Stimulated activated naive CD4-positive, alpha-beta T cell (primary cell): ENCODE measurements at regions not wholly inside any gene's neighbourhood (a gene's known extent, or its start where the extent isn't known, plus 50 kb on each side); places are given as distances from the start of the nearest gene placed in this dataset.

Experiments used
- DNase-seq, 6 experiments: peaks; one replicate each; lab custom pipeline; 2025; lab: John Stamatoyannopoulos, UW

GRCh38 chr3:99500485-99500884 lies 137.9 kb upstream of the COL8A1 start:
- DNase-seq = no peak

DNA sequence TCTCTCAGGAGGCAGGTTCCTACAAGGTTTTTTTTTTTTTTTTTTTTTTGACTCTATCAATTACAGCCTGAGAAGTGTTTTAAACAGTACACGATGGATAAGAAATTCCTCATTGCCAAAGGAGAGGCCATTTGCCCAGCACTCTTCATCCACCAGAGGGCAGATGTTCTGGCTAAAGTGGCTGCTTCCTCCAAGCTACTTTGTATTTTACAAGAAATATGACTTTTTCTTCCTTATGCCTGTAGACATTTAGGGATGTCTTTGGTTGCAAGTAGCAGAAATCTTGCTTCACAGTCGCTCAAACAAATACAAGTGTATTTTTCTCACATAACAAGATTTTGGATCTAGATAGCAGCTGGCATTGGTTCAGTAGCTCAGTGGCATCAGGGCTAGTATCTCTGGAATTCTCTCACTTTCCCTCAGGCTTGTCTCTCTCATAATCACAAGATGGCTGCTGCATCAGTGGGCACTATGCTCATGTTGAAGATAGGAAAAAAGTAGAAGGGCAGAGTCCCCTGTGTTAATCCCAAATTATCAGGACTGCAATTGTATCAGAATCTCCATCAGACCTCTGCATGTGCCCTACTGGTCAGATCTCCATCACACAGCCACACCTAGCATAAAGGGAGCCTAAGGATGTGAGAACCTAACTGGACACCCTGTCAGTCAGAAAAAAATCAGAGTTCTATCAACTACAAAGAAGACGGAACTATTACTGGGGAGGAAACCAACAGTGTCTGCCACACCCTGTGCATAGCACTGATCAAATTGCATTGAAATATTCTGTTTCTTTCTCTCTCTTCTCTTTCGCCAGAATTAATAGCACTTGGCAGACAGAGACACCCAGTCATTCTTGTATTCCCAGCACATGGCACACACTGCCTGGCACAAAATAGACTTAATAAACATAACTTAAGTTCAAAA lies 138.9 kb upstream of the COL8A1 start:
- no peak for DNase-seq

DNA sequence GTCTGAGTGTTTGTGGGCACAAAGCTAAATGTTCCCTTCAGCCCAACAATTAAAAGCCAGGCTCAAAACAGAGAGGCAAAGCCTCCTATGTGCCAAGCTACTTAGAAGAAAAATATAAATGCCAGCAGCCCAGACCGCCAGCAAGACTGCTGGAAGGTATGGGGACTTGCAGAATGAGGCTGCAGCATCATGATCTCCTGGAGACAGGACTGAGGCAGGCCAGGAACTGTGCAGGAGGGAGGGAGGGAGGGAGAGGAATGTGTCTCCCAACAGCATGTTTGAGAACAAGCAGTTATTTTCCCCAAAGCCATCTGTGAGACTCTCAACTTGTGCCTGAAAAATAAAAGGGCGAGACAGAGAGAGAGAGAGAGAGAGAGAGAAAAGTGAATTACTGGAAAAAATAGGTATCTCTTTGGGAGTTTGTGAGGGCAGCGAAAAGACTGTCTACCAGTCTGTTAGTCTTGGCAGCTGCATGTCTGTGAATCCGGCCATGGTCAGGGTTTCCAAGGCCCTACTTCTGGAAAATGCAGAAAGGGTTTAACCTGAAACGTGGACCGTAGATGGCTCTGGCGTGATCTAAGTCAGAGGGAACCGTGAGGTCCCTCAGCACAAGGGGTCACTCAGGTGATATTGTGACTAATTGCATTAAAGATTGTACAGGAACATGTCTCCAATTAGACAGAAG lies 139.7 kb upstream of the COL8A1 start:
- DNase-seq = no peak

GRCh38 chr3:99487894-99488293 lies 150.5 kb upstream of the COL8A1 start:
- no peak for DNase-seq

DNA sequence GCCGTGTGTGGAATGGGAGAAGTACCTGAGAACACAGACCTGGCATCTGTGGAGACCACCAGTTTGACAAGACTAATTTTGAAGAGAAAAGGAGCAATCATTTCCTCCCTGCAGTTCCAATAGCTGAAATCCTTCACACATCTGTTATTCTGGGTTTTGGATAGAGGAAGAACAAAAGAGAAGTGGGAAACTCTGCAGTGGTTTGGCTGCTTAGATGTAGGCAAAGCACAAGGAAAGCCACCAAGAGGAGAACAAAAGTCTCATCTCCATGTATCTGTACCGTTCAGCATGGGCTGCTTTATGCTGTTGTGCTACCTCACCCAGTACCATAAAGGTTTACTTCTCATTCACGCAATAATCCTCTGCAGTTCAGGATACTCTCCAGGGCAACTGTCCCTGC lies 153.1 kb upstream of the COL8A1 start:
- DNase-seq = no peak

DNA sequence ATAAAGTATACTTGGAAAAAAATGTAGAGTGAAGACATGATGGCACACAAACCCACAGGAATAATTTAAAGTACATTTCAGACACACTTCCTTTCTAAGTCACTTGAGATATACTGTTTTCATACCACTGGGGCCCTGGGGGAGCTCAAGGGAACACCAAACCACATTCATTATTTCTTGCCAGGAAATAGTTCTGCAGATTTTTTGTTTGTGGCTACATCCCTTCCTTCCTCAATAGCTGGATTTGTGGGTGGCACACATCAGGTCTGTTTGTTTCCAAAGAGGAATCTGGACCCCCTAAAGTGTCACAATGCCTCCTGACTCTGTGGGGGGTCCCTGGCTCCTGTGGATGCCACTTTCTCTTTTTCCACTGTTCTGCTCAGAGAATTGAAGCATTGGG lies 153.5 kb upstream of the COL8A1 start:
- no peak for DNase-seq

GRCh38 chr3:99483841-99484240 lies 154.6 kb upstream of the COL8A1 start:
- DNase-seq = no peak

- no peak for DNase-seq
Measured at GRCh38 chr3:99482191-99482590, 156.2 kb upstream of the COL8A1 start.

DNA sequence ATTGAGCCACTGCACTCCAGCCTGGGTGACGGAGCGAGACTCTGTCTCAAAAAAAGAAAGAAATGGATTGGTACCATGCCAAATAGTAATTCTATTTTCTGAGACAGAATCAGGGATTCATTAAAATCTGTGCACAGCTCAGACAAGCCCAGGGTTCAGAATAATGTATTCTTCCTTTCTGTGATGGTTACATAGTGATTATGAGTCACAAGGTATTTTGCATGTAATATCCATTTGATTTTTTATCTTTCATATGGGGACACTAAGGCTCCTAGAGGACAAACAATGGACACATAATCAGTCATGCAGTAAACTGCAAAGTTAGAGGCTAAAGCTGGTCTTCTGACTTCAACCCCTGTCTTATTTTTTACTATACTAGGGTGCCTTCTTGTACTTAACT lies 156.8 kb upstream of the COL8A1 start:
- no peak for DNase-seq

DNA sequence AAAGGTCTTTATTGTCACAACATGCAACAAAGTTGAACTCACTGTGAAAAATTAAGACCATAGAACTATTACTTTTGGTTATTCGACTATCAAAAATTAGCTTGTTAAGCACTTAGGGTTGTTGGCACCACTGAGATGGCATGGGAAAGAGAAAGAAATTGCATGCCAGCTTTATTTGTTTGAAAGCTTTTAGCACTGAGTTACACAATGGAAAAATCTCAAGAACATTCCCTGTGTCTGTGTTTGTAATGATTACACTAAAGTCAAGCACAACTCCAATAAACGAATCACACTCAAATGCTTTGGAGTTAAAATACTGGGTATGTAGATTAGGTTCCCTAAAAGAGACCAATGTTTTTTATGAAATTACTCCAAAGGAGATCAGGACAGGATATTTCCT lies 158.6 kb upstream of the COL8A1 start:
- DNase-seq = no peak

GRCh38 chr3:99477650-99478049 lies 160.7 kb upstream of the COL8A1 start:
- DNase-seq = no peak

GRCh38 chr3:99475229-99475628 lies 163.2 kb upstream of the COL8A1 start:
- DNase-seq = no peak

DNA sequence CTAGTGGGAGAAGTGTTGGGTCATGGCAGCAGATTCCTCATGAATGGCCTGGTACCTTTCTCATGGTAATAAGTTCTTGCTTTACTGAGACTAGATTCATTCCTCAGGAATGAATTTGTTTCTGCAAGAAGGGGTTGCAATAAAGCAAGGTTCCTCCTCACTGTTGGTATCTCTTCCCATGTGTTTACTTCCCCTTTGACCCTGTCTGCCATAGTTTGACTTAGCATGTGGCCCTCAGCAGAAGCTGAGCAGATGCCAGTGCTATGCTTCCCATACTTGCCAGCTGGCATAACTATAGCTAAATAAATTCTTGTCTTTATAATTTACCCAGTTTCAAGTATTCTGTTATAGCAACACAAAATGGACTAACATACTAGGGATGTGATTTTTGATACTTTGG lies 163.6 kb upstream of the COL8A1 start:
- DNase-seq = no peak

DNA sequence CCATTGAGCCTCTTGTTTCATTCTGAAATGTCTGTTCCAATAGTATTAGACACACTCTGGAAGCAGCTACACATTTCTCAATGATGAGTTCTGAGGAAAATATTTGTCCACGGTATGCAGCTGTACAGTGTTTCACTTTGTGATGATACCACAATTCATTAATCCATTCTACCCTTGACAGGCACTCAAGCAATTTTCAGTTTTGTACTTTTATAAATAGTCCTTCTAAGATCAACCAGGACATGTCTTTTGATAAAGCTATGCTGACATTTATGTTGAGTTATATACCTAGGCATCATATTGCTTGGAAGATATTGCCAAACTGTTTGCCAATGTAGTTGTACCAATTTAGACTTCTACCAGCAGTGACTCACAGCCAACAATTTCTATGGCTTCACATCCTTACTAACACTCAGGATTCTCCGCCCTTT lies 165.1 kb upstream of the COL8A1 start:
- DNase-seq = no peak

DNA sequence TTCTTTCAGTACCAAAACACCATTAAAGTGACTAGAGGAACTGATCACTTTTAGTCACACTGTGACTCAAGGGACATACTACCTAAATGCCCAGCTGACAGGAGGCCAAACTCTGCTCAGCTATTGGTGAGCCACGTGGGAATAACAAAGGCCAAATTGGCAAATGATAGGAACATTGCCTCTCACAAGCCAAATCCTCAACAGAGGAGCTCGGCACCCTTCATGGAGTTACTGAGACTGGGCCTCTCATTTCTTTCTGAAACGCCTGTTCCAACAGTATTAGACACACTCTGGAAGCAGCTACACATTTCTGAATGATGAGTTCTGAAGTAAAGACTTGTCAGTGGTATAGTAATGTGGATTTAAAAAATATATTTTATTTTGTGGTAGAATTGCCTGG lies 166.0 kb upstream of the COL8A1 start:
- DNase-seq = no peak

- no peak for DNase-seq
Measured at GRCh38 chr3:99471353-99472323, 166.8 kb upstream of the COL8A1 start.

GRCh38 chr3:99470841-99471240 lies 167.6 kb upstream of the COL8A1 start:
- no peak for DNase-seq

- no peak for DNase-seq
Measured at GRCh38 chr3:99468918-99469317, 169.5 kb upstream of the COL8A1 start.

GRCh38 chr3:99467420-99467819 lies 171.0 kb upstream of the COL8A1 start:
- DNase-seq = no peak

DNA sequence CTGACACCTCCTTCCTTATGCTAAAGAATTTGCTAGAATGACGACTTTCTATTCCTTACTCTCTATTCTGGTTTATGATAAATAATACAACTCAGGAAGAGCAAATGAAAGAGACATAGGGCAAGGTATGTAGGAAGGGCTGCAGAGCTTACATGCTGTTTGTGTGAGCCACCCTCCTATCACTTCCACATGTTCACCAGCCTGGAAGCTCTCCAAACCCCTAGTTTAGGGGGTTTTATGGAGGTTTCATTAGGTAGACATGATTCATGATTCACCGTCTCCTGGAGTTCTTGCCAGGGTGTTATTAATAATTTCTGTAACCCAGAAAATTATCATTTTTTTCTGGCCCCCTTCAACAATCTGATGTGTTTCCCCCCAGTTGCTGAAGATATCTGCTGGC lies 172.1 kb upstream of the COL8A1 start:
- DNase-seq = no peak

DNA sequence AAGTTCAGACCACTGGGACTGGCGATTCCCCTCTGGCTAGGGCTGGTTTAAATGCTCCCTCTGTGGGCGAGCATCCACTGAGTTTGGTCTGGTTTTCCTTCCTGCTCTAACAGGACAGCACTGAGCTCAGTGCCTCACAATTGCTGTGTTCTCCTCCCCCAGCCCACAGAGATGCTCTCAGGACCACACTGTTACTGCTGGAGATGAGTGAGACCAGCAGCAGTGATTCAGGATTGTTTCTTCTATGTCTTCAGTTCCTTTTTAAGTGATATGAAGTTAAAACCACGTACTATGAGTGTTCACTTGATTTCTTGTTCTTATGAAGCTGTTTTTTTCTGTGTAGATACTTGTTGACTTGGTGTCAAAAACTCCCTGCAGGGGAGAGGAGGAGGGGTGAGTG lies 180.4 kb upstream of the COL8A1 start:
- DNase-seq = no peak

DNA sequence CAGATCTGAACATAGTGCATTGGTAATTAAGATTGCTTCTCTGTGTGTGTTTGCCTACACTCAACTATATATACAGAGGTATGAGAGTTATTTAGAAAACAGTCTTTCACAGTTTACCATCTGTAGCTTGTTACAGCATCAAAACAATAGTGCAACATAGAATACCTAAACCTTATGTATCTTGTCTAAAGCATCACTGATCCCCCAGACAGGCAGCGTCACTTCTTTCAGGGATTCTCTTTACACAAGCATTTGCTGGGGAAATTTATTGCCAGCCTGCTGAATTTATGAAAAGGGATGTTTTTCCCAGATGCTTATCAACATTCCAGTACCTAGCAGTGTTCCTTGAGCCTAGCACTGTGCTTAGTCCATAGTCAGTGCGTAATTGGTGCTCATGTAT lies 195.8 kb upstream of the COL8A1 start:
- DNase-seq = no peak
